Activated naive CD4-positive, alpha-beta T cell treated with anti-CD3 and anti-CD28 coated beads, Interleukin-2, amount 10 ng/mL, durations not matched to agents 7 days and 5 days (primary cell): ENCODE measurements at regions not wholly inside any gene's neighbourhood (a gene's known extent, or its start where the extent isn't known, plus 50 kb on each side); places are given as distances from the start of the nearest gene placed in this dataset.

Source experiments
- CTCF ChIA-PET: fragments of 350-600 bp; sonication (Branson Sonifier 250); formaldehyde crosslinking; loops from one replicate; lab custom pipeline; 2021; ENCODE audit warnings: antibody characterized with exemption; lab: Charles Lee
- DNase-seq: peaks from one replicate; pipeline ENCODE4 v3.0.0-alpha.2; 2020
- H3K27ac Mint-ChIP-seq: one replicate; pipeline ENCODE4 v1.8.0; 2021; ENCODE audit warnings: mild to moderate bottlenecking, moderate library complexity, mixed read lengths
- H3K27me3 Mint-ChIP-seq: one replicate; pipeline ENCODE4 v1.8.0; 2021; ENCODE audit warnings: mild to moderate bottlenecking, mixed read lengths
- H3K36me3 Mint-ChIP-seq: one replicate; pipeline ENCODE4 v1.8.0; 2021; ENCODE audit warnings: mixed read lengths
- H3K4me1 Mint-ChIP-seq: one replicate; pipeline ENCODE4 v1.8.0; 2021; ENCODE audit warnings: mixed read lengths
- H3K4me3 Mint-ChIP-seq: one replicate; pipeline ENCODE4 v1.8.0; 2021; ENCODE audit warnings: mild to moderate bottlenecking, moderate library complexity, mixed read lengths
- H3K9me3 Mint-ChIP-seq: one replicate; pipeline ENCODE4 v1.8.0; 2021; ENCODE audit warnings: mixed read lengths

- Mint-ChIP-seq H3K9me3 (peaks cover 5% of the 10 kb centered on the region), H3K36me3 (no peaks in the 10 kb centered on the region), H3K4me3 (no peak overlapping the region), H3K27ac (no peak overlapping the region), H3K27me3 (no peaks in the 10 kb centered on the region), H3K4me1 (no peaks in the 10 kb centered on the region)
- DNase-seq: no peak
- CTCF ChIA-PET: no interaction called here
These were observed 53.8 kb upstream of the VCX start for GRCh38 chrX:7789200-7789599.

- H3K27ac Mint-ChIP-seq: no peak overlapping the region
- DNase-seq: no peak
- no peak overlapping the region for H3K4me3 Mint-ChIP-seq
- peaks cover 5% of the 10 kb centered on the region for H3K9me3 Mint-ChIP-seq
- H3K27me3 Mint-ChIP-seq: no peaks in the 10 kb centered on the region
- CTCF ChIA-PET: no interaction called here
- H3K36me3 Mint-ChIP-seq: no peaks in the 10 kb centered on the region
- H3K4me1 Mint-ChIP-seq: no peaks in the 10 kb centered on the region
These were observed 54.6 kb upstream of the VCX start for GRCh38 chrX:7788334-7788733.

DNA sequence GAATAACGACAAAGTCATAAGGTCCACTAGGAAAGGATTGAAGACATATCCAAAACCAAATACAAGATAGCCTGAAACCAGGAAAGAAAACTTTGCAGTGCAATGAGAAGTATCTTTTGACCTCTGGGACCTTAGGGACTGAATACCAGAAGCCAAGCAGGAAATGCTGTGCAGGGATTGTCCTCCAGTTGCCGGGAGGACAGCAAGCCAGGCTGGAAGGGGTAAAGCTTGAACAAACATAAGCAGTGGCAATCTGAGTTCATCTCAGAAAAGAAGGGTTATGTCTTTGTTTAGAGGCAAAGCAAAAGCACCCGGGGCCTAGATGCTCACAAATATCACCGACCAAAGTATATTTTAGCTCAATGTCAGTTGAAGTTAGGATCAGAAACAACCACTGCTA, 55.3 kb upstream of the VCX start:
- H3K4me3 Mint-ChIP-seq: no peak overlapping the region
- H3K9me3 Mint-ChIP-seq: peaks cover 5% of the 10 kb centered on the region
- no peaks in the 10 kb centered on the region for H3K4me1 Mint-ChIP-seq
- H3K27ac Mint-ChIP-seq: no peak overlapping the region
- CTCF ChIA-PET: no interaction called here
- H3K36me3 Mint-ChIP-seq: no peaks in the 10 kb centered on the region
- H3K27me3 Mint-ChIP-seq: no peaks in the 10 kb centered on the region
- DNase-seq: no peak

DNA sequence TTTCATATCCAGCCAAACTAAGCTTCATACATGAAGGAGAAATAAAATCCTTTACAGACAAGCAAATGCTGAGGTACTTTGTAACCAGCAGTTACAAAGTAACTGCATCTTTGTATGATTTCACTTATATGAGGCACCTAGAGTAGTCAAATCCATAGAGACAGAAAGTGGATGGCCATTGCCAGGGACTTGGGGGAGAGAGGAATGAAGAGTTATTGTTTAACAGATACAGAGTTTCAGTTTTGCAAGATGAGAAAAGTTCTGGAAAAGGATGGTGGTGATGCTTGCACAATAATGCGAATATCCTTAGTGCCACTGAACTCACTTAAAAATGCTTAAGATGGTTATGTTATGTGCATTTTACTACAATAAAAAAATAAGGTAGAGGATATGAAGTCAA, 58.4 kb upstream of the VCX start:
- Mint-ChIP-seq H3K27me3 (no peaks in the 10 kb centered on the region), H3K36me3 (no peaks in the 10 kb centered on the region)
- CTCF ChIA-PET: no interaction called here

DNA sequence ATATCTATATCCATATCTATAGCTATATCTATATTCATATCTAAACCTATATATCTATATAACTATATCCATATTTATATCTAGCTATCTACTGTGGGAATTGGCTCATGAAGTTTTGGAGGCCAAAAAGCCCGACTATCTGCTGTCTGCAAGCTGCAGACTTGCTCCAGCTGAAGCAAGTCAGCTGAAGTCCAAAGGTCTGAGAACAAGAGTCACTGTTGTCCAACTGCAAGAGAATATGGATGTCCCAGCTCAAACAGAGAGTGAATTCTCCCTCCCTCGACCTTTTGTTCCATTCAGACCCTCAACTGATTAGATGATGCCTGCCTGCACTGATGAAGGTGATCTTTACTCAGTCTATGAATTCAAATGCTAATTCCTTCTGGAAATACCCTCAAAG, 63.3 kb upstream of the VCX start:
- Mint-ChIP-seq H3K27ac (no peak overlapping the region), H3K9me3 (peaks cover 2% of the 10 kb centered on the region), H3K36me3 (no peaks in the 10 kb centered on the region), H3K4me3 (no peak overlapping the region), H3K4me1 (no peaks in the 10 kb centered on the region), H3K27me3 (no peaks in the 10 kb centered on the region)
- DNase-seq: no peak
- CTCF ChIA-PET: no interaction called here

More for the DNA sequence above, 58.4 kb upstream of the VCX start:
- H3K9me3 Mint-ChIP-seq: peaks cover 2% of the 10 kb centered on the region
- no peak overlapping the region for H3K4me3 Mint-ChIP-seq
- no peaks in the 10 kb centered on the region for H3K4me1 Mint-ChIP-seq
- no peak overlapping the region for H3K27ac Mint-ChIP-seq
- DNase-seq: no peak

- H3K4me1 Mint-ChIP-seq: no peaks in the 10 kb centered on the region
- no peak overlapping the region for H3K27ac Mint-ChIP-seq
- no peaks in the 10 kb centered on the region for H3K9me3 Mint-ChIP-seq
- H3K36me3 Mint-ChIP-seq: no peaks in the 10 kb centered on the region
- no peaks in the 10 kb centered on the region for H3K27me3 Mint-ChIP-seq
- H3K4me3 Mint-ChIP-seq: no peak overlapping the region
- CTCF ChIA-PET: no interaction called here
- no peak for DNase-seq
These were observed 67.0 kb upstream of the VCX start for GRCh38 chrX:7775987-7776386.

- DNase-seq: no peak
- no peaks in the 10 kb centered on the region for H3K9me3 Mint-ChIP-seq
- H3K36me3 Mint-ChIP-seq: no peaks in the 10 kb centered on the region
- H3K27ac Mint-ChIP-seq: no peak overlapping the region
- CTCF ChIA-PET: no interaction called here
- H3K27me3 Mint-ChIP-seq: no peaks in the 10 kb centered on the region
- H3K4me3 Mint-ChIP-seq: no peak overlapping the region
- no peaks in the 10 kb centered on the region for H3K4me1 Mint-ChIP-seq
These were observed 71.1 kb upstream of the VCX start for GRCh38 chrX:7771788-7772438.

DNA sequence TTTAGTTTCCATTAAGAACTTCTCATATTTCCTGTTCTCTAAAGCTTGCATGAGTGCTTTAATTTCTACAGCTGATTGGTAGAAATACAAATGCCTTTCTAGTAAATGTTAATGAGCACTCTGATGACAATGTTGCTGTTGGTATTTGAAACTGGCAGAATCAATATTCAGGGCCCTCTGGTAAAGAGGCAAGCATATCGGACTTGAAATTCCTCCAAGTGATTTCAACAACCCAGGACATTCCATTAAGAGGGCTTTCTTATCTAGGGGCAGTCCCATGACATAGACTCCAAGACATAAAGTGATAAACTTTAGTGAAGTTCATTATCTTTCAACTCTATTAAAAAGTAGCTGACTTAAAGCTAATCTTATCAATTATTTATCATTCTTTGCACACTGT, 83.1 kb upstream of the VCX start:
- Mint-ChIP-seq H3K36me3 (no peaks in the 10 kb centered on the region), H3K9me3 (no peaks in the 10 kb centered on the region), H3K4me1 (no peaks in the 10 kb centered on the region), H3K27ac (no peak overlapping the region), H3K4me3 (no peak overlapping the region), H3K27me3 (no peaks in the 10 kb centered on the region)
- CTCF ChIA-PET: no interaction called here
- DNase-seq: no peak

DNA sequence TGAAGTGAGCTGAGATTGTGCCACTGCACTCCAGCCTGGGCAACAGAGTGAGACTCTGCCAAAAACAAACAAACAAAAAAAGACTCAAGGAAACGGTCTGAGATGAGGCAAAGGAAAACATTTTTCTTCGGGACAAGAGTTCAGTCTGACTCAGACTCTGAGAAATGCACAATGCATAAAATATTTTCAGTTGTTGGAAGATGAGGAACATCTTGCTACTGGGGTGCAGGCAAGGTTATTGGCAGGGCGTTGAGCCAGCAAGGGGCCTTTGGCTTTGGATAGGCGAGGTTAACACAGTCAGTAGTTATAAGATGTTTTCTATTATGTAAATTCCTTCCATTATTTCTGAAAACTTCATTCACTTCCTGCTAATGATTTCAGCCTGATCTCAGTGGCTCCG, 96.1 kb upstream of the VCX start:
- CTCF ChIA-PET: no interaction called here

DNA sequence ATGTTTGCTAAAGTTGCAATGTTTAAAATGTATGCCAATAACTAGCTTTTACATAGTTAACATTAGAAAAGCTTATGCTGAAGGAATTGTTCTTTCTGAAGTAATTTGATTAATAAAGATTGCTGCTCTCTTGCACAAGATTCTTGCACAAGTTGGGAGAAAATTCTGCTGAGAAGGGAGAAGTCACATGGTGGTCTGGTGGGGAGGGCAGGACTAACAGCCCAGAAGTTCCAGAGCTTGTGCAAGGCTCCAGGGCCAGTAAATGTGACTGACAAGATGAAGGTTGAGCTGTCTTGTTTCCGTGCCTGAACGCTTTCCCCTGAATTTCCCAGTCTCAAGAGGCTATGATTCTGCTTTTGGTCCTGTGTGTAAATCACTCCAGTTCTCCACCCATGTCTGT, 112.9 kb upstream of the VCX start:
- Mint-ChIP-seq H3K27ac (no peak overlapping the region), H3K4me3 (no peak overlapping the region), H3K36me3 (no peaks in the 10 kb centered on the region), H3K4me1 (no peaks in the 10 kb centered on the region), H3K9me3 (no peaks in the 10 kb centered on the region), H3K27me3 (no peaks in the 10 kb centered on the region)
- DNase-seq: no peak
- CTCF ChIA-PET: no interaction called here

More for the DNA sequence above, 96.1 kb upstream of the VCX start:
- Mint-ChIP-seq H3K4me3 (no peak overlapping the region), H3K4me1 (no peaks in the 10 kb centered on the region), H3K27ac (no peak overlapping the region), H3K36me3 (no peaks in the 10 kb centered on the region), H3K9me3 (no peaks in the 10 kb centered on the region), H3K27me3 (no peaks in the 10 kb centered on the region)
- no peak for DNase-seq

GRCh38 chrX:7720519-7720918, 122.5 kb upstream of the VCX start:
- H3K27ac Mint-ChIP-seq: no peak overlapping the region

GRCh38 chrX:7714351-7714750, 128.6 kb upstream of the VCX start:
- no peaks in the 10 kb centered on the region for H3K36me3 Mint-ChIP-seq
- H3K4me3 Mint-ChIP-seq: no peak overlapping the region
- no peak overlapping the region for H3K27ac Mint-ChIP-seq
- no peaks in the 10 kb centered on the region for H3K9me3 Mint-ChIP-seq
- CTCF ChIA-PET: no interaction called here
- DNase-seq: no peak
- no peaks in the 10 kb centered on the region for H3K27me3 Mint-ChIP-seq
- H3K4me1 Mint-ChIP-seq: no peaks in the 10 kb centered on the region

More at GRCh38 chrX:7720519-7720918, 122.5 kb upstream of the VCX start:
- no peaks in the 10 kb centered on the region for H3K9me3 Mint-ChIP-seq
- no peaks in the 10 kb centered on the region for H3K4me1 Mint-ChIP-seq
- CTCF ChIA-PET: no interaction called here
- no peak overlapping the region for H3K4me3 Mint-ChIP-seq
- H3K36me3 Mint-ChIP-seq: no peaks in the 10 kb centered on the region
- no peaks in the 10 kb centered on the region for H3K27me3 Mint-ChIP-seq
- no peak for DNase-seq

DNA sequence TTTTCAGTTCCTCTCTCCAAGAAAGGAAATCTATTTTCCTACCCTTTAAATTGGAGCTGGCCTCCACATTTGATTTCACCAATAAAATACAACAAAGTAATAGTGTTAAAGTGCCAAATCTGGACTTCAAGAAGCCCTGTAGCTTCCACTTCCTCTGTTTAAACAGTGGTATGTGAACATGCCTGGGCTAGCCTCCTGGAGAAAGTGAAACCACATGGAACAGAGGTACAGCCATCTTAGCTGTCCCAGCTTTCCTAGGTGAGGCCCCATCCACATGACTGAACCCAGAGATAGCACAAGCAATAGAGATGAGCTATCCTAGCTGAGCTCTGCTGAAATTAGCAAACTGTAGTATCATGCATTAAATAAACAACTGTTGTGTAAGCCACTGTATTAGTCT, 131.8 kb upstream of the VCX start:
- CTCF ChIA-PET: no interaction called here
- Mint-ChIP-seq H3K9me3 (no peaks in the 10 kb centered on the region), H3K4me3 (no peak overlapping the region), H3K27me3 (no peaks in the 10 kb centered on the region), H3K27ac (no peak overlapping the region), H3K4me1 (no peaks in the 10 kb centered on the region), H3K36me3 (no peaks in the 10 kb centered on the region)
- no peak for DNase-seq

GRCh38 chrX:7709845-7710244, 133.1 kb upstream of the VCX start:
- Mint-ChIP-seq H3K9me3 (no peaks in the 10 kb centered on the region), H3K27ac (no peak overlapping the region), H3K4me3 (no peak overlapping the region), H3K36me3 (no peaks in the 10 kb centered on the region), H3K4me1 (no peaks in the 10 kb centered on the region), H3K27me3 (no peaks in the 10 kb centered on the region)
- CTCF ChIA-PET: no interaction called here
- DNase-seq: no peak

DNA sequence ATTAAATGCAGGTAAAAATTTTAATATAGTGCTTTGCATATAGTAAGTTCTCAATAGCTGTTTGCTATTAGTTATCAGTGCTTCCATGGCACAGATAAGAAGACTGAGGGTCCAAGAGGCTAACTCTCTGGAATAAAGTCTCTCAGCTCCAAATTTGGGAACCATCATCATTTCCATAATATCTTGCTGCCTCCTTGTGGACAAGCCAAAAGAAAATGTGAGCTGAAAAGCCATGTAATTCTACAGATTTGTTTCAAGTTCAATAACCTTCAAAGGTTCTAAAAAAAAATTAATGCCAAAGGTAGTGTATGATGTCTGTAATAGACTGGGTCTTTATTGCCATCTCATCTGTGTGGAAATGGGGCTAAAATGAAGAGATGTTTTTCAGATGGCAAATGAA, 136.9 kb upstream of the VCX start:
- Mint-ChIP-seq H3K27me3 (no peaks in the 10 kb centered on the region), H3K27ac (no peak overlapping the region), H3K36me3 (no peaks in the 10 kb centered on the region), H3K9me3 (no peaks in the 10 kb centered on the region), H3K4me1 (no peaks in the 10 kb centered on the region), H3K4me3 (no peak overlapping the region)
- DNase-seq: no peak
- CTCF ChIA-PET: no interaction called here

GRCh38 chrX:7704205-7704604, 138.8 kb upstream of the VCX start:
- no peak overlapping the region for H3K27ac Mint-ChIP-seq
- H3K27me3 Mint-ChIP-seq: no peaks in the 10 kb centered on the region
- CTCF ChIA-PET: no interaction called here
- no peak overlapping the region for H3K4me3 Mint-ChIP-seq
- DNase-seq: no peak
- H3K4me1 Mint-ChIP-seq: no peaks in the 10 kb centered on the region
- no peaks in the 10 kb centered on the region for H3K36me3 Mint-ChIP-seq
- H3K9me3 Mint-ChIP-seq: no peaks in the 10 kb centered on the region
